Hepatocyte (in vitro differentiated cells): ENCODE measurements at regions not wholly inside any gene's neighbourhood (a gene's known extent, or its start where the extent isn't known, plus 50 kb on each side); places are given as distances from the start of the nearest gene placed in this dataset.

Source experiments
- EZH2 ChIP-seq: fragments of 200-600 bp; sonication (generic); IDR thresholded peaks from 2 replicates; pipeline ENCODE4 v1.6.1; 2016; ENCODE audit warnings: antibody characterized with exemption, mild to moderate bottlenecking, borderline replicate concordance
- TF ChIP-seq, protein P1 (sequence below): fragments of 200-600 bp; sonication (generic); IDR thresholded peaks from 2 replicates; pipeline ENCODE4 v1.5.1; 2016; ENCODE audit warnings: antibody characterized with exemption, mild to moderate bottlenecking; ENCODE audit not compliant: poor library complexity

DNA sequence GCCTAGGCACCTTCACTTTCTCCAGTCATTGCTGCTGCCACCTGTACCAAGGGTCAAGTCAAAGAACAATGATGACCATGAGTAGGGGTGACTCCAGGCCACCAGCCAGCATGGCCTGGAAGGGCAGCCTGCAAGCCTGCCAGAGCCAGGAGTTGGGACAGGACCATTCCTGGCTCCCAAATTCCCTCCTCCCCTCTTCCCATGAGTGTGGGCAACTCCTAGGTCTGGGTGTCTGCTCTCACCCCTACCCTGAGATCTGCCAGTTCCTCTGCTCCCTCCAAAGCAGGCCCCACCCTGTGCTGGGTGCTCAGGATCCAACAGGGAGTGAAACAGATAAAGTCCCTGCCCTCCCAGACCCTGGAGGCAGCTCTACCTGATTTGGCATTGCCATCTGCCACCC, 125.8 kb upstream of the NANOS1 start:
- TF ChIP-seq, protein P1, sequence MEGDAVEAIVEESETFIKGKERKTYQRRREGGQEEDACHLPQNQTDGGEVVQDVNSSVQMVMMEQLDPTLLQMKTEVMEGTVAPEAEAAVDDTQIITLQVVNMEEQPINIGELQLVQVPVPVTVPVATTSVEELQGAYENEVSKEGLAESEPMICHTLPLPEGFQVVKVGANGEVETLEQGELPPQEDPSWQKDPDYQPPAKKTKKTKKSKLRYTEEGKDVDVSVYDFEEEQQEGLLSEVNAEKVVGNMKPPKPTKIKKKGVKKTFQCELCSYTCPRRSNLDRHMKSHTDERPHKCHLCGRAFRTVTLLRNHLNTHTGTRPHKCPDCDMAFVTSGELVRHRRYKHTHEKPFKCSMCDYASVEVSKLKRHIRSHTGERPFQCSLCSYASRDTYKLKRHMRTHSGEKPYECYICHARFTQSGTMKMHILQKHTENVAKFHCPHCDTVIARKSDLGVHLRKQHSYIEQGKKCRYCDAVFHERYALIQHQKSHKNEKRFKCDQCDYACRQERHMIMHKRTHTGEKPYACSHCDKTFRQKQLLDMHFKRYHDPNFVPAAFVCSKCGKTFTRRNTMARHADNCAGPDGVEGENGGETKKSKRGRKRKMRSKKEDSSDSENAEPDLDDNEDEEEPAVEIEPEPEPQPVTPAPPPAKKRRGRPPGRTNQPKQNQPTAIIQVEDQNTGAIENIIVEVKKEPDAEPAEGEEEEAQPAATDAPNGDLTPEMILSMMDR: no peak
- no peak for TF ChIP-seq EZH2
